Peyer's patch (tissue), 4 donors: ENCODE measurements at regions not wholly inside any gene's neighbourhood (a gene's known extent, or its start where the extent isn't known, plus 50 kb on each side); places are given as distances from the start of the nearest gene placed in this dataset.

Experiments
- DNase-seq, 3 donors: peaks; one replicate each; pipeline ENCODE4 v3.0.0-alpha.2; 2017 to 2019
- H3K27ac ChIP-seq, 4 donors: fragments of 200-600 bp; sonication (generic); one replicate each; pipeline ENCODE4 v1.5.1; 2016 to 2019
- H3K27me3 ChIP-seq, 2 donors: fragments of 200-600 bp; sonication (generic); one replicate each; pipeline ENCODE4 v1.5.1; 2019
- H3K36me3 ChIP-seq, 3 donors: fragments of 200-600 bp; sonication (generic); one replicate each; pipeline ENCODE4 v1.5.1; 2016 to 2019
- H3K4me1 ChIP-seq, 4 donors: fragments of 200-600 bp; sonication (generic); one replicate each; pipeline ENCODE4 v1.5.1; 2016 to 2019
- H3K4me3 ChIP-seq, 4 donors: fragments of 200-600 bp; sonication (generic); 1 replicate in 3 of 4; 2 replicates in 1 of 4; pipeline ENCODE4 v1.5.1; 2016 to 2019; ENCODE audit warnings: mild to moderate bottlenecking in 1 of 4
- H3K9me3 ChIP-seq, 4 donors: fragments of 200-600 bp; sonication (generic); one replicate each; pipeline ENCODE4 v1.5.1; 2016 to 2019; ENCODE audit warnings: mild to moderate bottlenecking in 1 of 4
- CTCF ChIP-seq, 6 experiments: fragments of 450-650 bp in 4 of 6; fragments of 200-600 bp in 2 of 6; sonication (generic) in 1 of 6; IDR thresholded peaks; one replicate each; pipeline ENCODE4 v1.5.1; 2017 to 2019; ENCODE audit warnings: antibody characterized with exemption in 6 of 6, mild to moderate bottlenecking in 3 of 6, moderate library complexity in 1 of 6
- POLR2A ChIP-seq, 2 donors: fragments of 450-650 bp; IDR thresholded peaks; one replicate each; pipeline ENCODE4 v1.5.1; 2017; ENCODE audit warnings: antibody characterized with exemption in 2 of 2, mild to moderate bottlenecking in 2 of 2, moderate library complexity in 2 of 2

DNA sequence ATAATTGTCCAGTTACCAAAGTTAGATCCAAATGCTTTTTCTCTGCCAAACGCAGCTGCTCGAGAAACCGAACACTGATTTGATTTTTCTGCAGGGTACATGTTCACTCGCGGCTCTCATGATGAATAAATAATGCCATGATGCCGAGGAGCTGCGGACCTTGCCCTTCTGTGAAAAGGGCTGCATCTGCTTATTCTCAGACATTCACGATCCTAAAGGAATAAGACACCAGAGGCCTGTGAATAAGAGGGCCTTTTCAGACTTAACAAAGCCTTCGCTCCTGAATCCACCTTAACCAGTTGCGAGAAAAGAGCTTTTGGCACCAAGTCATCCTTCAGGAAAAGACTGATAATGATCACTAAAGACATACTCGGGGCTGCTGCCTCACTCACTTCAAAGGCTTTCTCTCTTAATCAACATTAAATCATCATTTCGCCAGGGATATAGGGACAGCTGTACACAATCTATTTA is 147.5 kb downstream of the FBXO8 start:
- no peak for DNase-seq
- H3K4me1 ChIP-seq, result no peaks in the 10 kb centered on the region
- H3K27ac ChIP-seq, result peak overlapping the region in 1 of 4 donors; percentile 39
- TF ChIP-seq POLR2A (IDR thresholded peaks at IDR 0.05) (no peak), CTCF (IDR thresholded peaks at IDR 0.05) (no peak)
- peak overlapping the region in 1 of 4 donors; percentile 11 for H3K4me3 ChIP-seq
- no peaks in the 10 kb centered on the region for H3K9me3 ChIP-seq
- H3K27me3 ChIP-seq, result no peaks in the 10 kb centered on the region
- no peaks in the 10 kb centered on the region for H3K36me3 ChIP-seq

GRCh38 chr4:174135530-174135929 is 147.9 kb downstream of the FBXO8 start:
- Histone ChIP-seq H3K9me3 (no peaks in the 10 kb centered on the region), H3K4me1 (no peaks in the 10 kb centered on the region), H3K36me3 (no peaks in the 10 kb centered on the region), H3K27ac (peak overlapping the region in 1 of 4 donors; percentile 39), H3K27me3 (no peaks in the 10 kb centered on the region), H3K4me3 (peak overlapping the region in 1 of 4 donors; percentile 11)
- TF ChIP-seq POLR2A (IDR thresholded peaks at IDR 0.05) (no peak), CTCF (IDR thresholded peaks at IDR 0.05) (no peak)
- no peak for DNase-seq

DNA sequence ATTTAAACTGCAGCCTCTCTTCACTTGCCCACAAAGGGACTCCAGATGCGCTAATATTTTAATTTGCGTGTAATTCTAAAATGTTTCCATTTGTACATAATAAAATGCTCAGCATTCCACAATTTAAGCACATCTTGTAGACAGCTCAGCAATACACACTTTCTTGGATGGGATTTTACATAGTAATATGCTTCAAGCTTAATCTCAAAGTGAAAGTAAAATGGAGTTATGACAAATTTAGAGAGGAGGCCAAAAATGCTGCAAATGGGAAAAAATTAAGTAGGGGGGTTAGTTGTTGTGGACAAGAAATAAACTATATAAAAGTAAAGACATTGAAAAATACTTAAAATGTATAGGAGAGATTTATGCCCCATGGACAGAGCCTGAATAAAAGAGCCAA is 149.1 kb downstream of the FBXO8 start:
- Histone ChIP-seq H3K4me3 (no peak overlapping the region), H3K27ac (no peak overlapping the region), H3K36me3 (no peaks in the 10 kb centered on the region), H3K9me3 (no peaks in the 10 kb centered on the region), H3K4me1 (no peaks in the 10 kb centered on the region), H3K27me3 (no peaks in the 10 kb centered on the region)
- TF ChIP-seq POLR2A (IDR thresholded peaks at IDR 0.05) (no peak), CTCF (IDR thresholded peaks at IDR 0.05) (no peak)
- DNase-seq, result no peak

- Histone ChIP-seq H3K36me3 (no peaks in the 10 kb centered on the region), H3K27me3 (no peaks in the 10 kb centered on the region), H3K9me3 (no peaks in the 10 kb centered on the region), H3K27ac (no peak overlapping the region), H3K4me1 (no peaks in the 10 kb centered on the region), H3K4me3 (no peak overlapping the region)
- TF ChIP-seq CTCF (IDR thresholded peaks at IDR 0.05), result no peak
- no peak for TF ChIP-seq POLR2A (IDR thresholded peaks at IDR 0.05)
- DNase-seq, result no peak
These were observed 149.9 kb downstream of the FBXO8 start for GRCh38 chr4:174133551-174133950.

DNA sequence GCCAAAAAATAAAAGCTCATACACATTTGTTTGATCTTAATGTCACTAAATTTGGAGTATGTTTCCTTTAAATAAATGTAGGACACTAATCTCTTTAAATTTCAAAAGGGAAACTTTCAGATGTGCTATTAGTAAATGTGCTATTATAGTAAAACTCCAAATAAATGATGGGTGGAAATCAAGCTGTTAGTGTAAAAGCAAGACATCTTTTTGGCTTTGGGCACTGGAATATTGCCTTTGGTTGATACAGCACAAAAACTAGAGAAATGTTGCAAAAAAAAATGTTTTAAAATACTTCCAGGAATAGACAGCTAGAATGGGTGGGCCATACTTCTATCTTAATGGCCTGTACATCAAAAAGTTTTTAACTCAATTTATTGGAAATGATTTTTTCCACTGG is 151.6 kb downstream of the FBXO8 start:
- no peak for TF ChIP-seq CTCF (IDR thresholded peaks at IDR 0.05)
- TF ChIP-seq POLR2A (IDR thresholded peaks at IDR 0.05), result no peak
- Histone ChIP-seq H3K4me1 (no peaks in the 10 kb centered on the region), H3K27me3 (no peaks in the 10 kb centered on the region), H3K36me3 (no peaks in the 10 kb centered on the region), H3K27ac (no peak overlapping the region), H3K4me3 (no peak overlapping the region), H3K9me3 (no peaks in the 10 kb centered on the region)
- DNase-seq, result no peak

DNA sequence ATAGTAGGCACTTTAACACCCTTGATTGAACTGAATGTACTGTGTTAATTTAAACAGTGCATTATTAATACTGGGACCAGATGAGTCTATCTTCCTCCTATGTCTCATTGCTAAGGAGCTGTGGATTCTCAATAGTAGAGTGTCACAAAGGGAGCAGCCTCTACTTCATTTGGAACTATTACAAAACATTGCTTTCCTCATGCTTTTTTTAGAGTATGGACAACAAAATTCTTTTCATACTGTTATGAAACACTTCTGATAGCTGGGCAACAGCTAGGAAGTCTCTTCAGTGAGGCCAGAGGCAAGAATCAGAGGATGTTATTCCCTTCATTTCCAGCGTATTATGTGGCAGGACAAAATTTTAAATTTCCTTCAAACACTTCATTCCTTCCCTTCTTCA is 160.8 kb downstream of the FBXO8 start:
- TF ChIP-seq CTCF (IDR thresholded peaks at IDR 0.05), result no peak
- no peak for TF ChIP-seq POLR2A (IDR thresholded peaks at IDR 0.05)
- H3K27ac ChIP-seq, result no peak overlapping the region

More for the DNA sequence above, 160.8 kb downstream of the FBXO8 start:
- Histone ChIP-seq H3K9me3 (no peaks in the 10 kb centered on the region), H3K4me3 (no peak overlapping the region), H3K27me3 (no peaks in the 10 kb centered on the region), H3K4me1 (no peaks in the 10 kb centered on the region), H3K36me3 (no peaks in the 10 kb centered on the region)
- no peak for DNase-seq
